GM19043 (cell line): ENCODE measurements at regions not wholly inside any gene's neighbourhood (a gene's known extent, or its start where the extent isn't known, plus 50 kb on each side); places are given as distances from the start of the nearest gene placed in this dataset.

Experiments used
- ATAC-seq: cut with Tn5 transposase; IDR thresholded peaks from one replicate; pipeline ENCODE4 v1.9.1; 2021; ENCODE audit warnings: low read depth; ENCODE audit not compliant: unreplicated experiment

- no peak for ATAC-seq
Measured at GRCh38 chr4:168028568-168028967, 63.8 kb upstream of the ANXA10 start.

- no peak for ATAC-seq
Measured at GRCh38 chr4:168028970-168029597, 63.3 kb upstream of the ANXA10 start.

GRCh38 chr4:168037676-168038075, 54.7 kb upstream of the ANXA10 start:
- ATAC-seq = no peak

GRCh38 chr4:168039593-168039992, 52.7 kb upstream of the ANXA10 start:
- no peak for ATAC-seq
